Astrocyte (in vitro differentiated cells and primary cell): ENCODE measurements at regions not wholly inside any gene's neighbourhood (a gene's known extent, or its start where the extent isn't known, plus 50 kb on each side); places are given as distances from the start of the nearest gene placed in this dataset.

Experiments used
- DNase-seq: peaks from one replicate; pipeline ENCODE4 v3.0.0-alpha.2; 2010; ENCODE audit warnings: low read depth
- FAIRE-seq: peaks from 2 replicates; lab custom pipeline; 2011; peaks lifted over from hg19 to GRCh38; lab: Jason Lieb, UNC
- H2AFZ ChIP-seq: 2 replicates; pipeline ENCODE4 v1.6.0; 2012; ENCODE audit warnings: low read depth, low read length, inconsistent platforms
- H3K27ac ChIP-seq: 2 replicates; pipeline ENCODE4 v1.5.1; 2011; ENCODE audit warnings: low read depth, low read length, inconsistent platforms
- H3K27me3 ChIP-seq: 2 replicates; pipeline ENCODE4 v1.6.0; 2011; ENCODE audit warnings: low read length, inconsistent platforms; ENCODE audit not compliant: insufficient read depth
- H3K36me3 ChIP-seq: 2 replicates; pipeline ENCODE4 v1.5.1; 2011; ENCODE audit warnings: low read length, inconsistent platforms; ENCODE audit not compliant: insufficient read depth
- H3K4me1 ChIP-seq: 2 replicates; pipeline ENCODE4 v1.5.1; 2011; ENCODE audit warnings: low read length, inconsistent platforms; ENCODE audit not compliant: insufficient read depth
- H3K4me2 ChIP-seq: 2 replicates; pipeline ENCODE4 v1.6.0; 2012; ENCODE audit warnings: low read length, inconsistent platforms
- H3K4me3 ChIP-seq: 2 replicates; pipeline ENCODE4 v1.5.1; 2011; ENCODE audit warnings: low read depth, mild to moderate bottlenecking, low read length, inconsistent platforms; ENCODE audit not compliant: insufficient read depth
- H3K79me2 ChIP-seq: 2 replicates; pipeline ENCODE4 v1.6.0; 2012; ENCODE audit warnings: mild to moderate bottlenecking, low read length, inconsistent platforms; ENCODE audit not compliant: insufficient read depth
- H3K9ac ChIP-seq: 2 replicates; pipeline ENCODE4 v1.6.0; 2012; ENCODE audit warnings: mild to moderate bottlenecking, low read length, inconsistent platforms
- H3K9me3 ChIP-seq: 2 replicates; pipeline ENCODE4 v1.5.1; 2012; ENCODE audit warnings: low read depth, mild to moderate bottlenecking, low read length, inconsistent platforms; ENCODE audit not compliant: insufficient read depth
- H4K20me1 ChIP-seq: 2 replicates; pipeline ENCODE4 v1.6.0; 2012; ENCODE audit warnings: low read length, inconsistent platforms; ENCODE audit not compliant: insufficient read depth
- H3K27ac Mint-ChIP-seq: one replicate; pipeline ENCODE4 v1.8.0; 2021; ENCODE audit warnings: mild to moderate bottlenecking, mixed read lengths; ENCODE audit not compliant: unreplicated experiment
- H3K27me3 Mint-ChIP-seq: one replicate; pipeline ENCODE4 v1.8.0; 2021; ENCODE audit warnings: low read depth, mixed read lengths; ENCODE audit not compliant: unreplicated experiment
- H3K36me3 Mint-ChIP-seq: one replicate; pipeline ENCODE4 v1.8.0; 2021; ENCODE audit warnings: low read depth, mixed read lengths; ENCODE audit not compliant: unreplicated experiment
- H3K4me1 Mint-ChIP-seq: one replicate; pipeline ENCODE4 v1.8.0; 2021; ENCODE audit warnings: low read depth, mixed read lengths; ENCODE audit not compliant: unreplicated experiment
- H3K4me3 Mint-ChIP-seq: one replicate; pipeline ENCODE4 v1.8.0; 2021; ENCODE audit warnings: mild to moderate bottlenecking, moderate library complexity, mixed read lengths; ENCODE audit not compliant: unreplicated experiment
- H3K9me3 Mint-ChIP-seq: one replicate; pipeline ENCODE4 v1.8.0; 2021; ENCODE audit warnings: mild to moderate bottlenecking, mixed read lengths; ENCODE audit not compliant: unreplicated experiment
- EZH2 ChIP-seq: IDR thresholded peaks from 2 replicates; pipeline ENCODE4 v1.6.1; 2012; ENCODE audit warnings: mild to moderate bottlenecking, low read length, inconsistent platforms; ENCODE audit not compliant: insufficient read depth
- TF ChIP-seq, protein P1 (sequence below): IDR thresholded peaks from 2 replicates; pipeline ENCODE4 v1.5.1; 2011; ENCODE audit warnings: low read depth, mild to moderate bottlenecking, inconsistent platforms, low read length, moderate library complexity; ENCODE audit not compliant: insufficient read depth

DNA sequence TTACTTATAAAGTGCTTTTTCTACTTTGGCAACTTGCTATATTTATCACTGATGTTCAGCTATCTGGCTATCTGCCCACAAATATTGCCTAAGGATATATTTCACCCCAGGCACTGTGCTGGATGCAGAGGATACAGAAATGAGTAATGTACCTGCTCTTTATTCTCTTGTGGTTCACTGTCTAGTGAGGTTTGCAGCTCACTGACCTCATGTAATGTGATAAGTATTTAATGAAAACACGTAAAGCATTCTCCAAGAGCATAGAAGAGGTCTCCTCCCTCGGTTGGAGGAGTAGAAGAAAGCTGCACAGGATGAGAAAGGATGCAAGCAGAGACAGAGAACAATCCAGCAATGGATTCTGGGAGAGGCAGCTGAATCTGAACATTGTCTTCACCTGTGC, 610.7 kb downstream of the CBLN4 start:
- TF ChIP-seq, protein P1, sequence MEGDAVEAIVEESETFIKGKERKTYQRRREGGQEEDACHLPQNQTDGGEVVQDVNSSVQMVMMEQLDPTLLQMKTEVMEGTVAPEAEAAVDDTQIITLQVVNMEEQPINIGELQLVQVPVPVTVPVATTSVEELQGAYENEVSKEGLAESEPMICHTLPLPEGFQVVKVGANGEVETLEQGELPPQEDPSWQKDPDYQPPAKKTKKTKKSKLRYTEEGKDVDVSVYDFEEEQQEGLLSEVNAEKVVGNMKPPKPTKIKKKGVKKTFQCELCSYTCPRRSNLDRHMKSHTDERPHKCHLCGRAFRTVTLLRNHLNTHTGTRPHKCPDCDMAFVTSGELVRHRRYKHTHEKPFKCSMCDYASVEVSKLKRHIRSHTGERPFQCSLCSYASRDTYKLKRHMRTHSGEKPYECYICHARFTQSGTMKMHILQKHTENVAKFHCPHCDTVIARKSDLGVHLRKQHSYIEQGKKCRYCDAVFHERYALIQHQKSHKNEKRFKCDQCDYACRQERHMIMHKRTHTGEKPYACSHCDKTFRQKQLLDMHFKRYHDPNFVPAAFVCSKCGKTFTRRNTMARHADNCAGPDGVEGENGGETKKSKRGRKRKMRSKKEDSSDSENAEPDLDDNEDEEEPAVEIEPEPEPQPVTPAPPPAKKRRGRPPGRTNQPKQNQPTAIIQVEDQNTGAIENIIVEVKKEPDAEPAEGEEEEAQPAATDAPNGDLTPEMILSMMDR: no peak
- TF ChIP-seq EZH2: no peak
- H3K79me2 ChIP-seq: no peaks in the 10 kb centered on the region
- H3K4me1 ChIP-seq: no peaks in the 10 kb centered on the region
- Mint-ChIP-seq H3K36me3 (no peaks in the 10 kb centered on the region), H3K27me3 (no peaks in the 10 kb centered on the region), H3K4me3 (no peak overlapping the region), H3K9me3 (peaks cover 9% of the 10 kb centered on the region), H3K4me1 (no peaks in the 10 kb centered on the region), H3K27ac (no peak overlapping the region)
- H2AFZ ChIP-seq: no peak overlapping the region
- no peak overlapping the region for H3K27ac ChIP-seq
- no peak overlapping the region for H3K9ac ChIP-seq
- no peak overlapping the region for H3K4me3 ChIP-seq
- DNase-seq (no peak), FAIRE-seq (no peak)
- no peaks in the 10 kb centered on the region for H3K36me3 ChIP-seq
- H4K20me1 ChIP-seq: no peaks in the 10 kb centered on the region
- no peaks in the 10 kb centered on the region for H3K27me3 ChIP-seq
- H3K9me3 ChIP-seq: no peaks in the 10 kb centered on the region
- H3K4me2 ChIP-seq: no peak overlapping the region

DNA sequence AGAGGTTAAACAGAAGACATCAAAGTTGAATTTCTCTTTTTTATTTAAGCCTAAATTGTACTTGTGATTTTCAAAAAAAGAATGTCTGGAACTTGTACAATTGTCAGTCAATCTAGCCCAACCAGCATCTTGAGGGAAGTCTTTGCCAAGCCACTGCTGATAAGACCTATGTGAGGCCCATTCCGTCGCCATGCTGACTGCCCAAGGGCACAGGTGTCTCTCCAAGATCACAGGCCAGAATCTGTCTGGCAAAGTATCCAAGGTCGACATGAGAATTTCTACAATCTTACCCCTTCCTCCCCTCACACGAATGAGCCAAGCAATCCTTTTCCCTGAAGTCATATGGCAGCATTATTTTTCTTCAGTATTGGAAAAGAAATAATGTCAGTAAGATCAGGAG, 614.5 kb downstream of the CBLN4 start:
- Mint-ChIP-seq H3K4me3 (no peak overlapping the region), H3K27ac (no peak overlapping the region), H3K9me3 (peaks cover 12% of the 10 kb centered on the region), H3K27me3 (no peaks in the 10 kb centered on the region), H3K4me1 (no peaks in the 10 kb centered on the region), H3K36me3 (no peaks in the 10 kb centered on the region)
- Histone ChIP-seq H3K27me3 (no peaks in the 10 kb centered on the region), H3K9ac (no peak overlapping the region), H3K36me3 (no peaks in the 10 kb centered on the region), H3K4me2 (no peak overlapping the region), H3K79me2 (no peaks in the 10 kb centered on the region), H3K4me1 (no peaks in the 10 kb centered on the region), H2AFZ (no peak overlapping the region), H3K27ac (no peak overlapping the region), H3K9me3 (no peaks in the 10 kb centered on the region), H4K20me1 (no peaks in the 10 kb centered on the region), H3K4me3 (no peak overlapping the region)
- DNase-seq (peak; percentile 2), FAIRE-seq (no peak)
- TF ChIP-seq, protein P1: no peak
- TF ChIP-seq EZH2: no peak

DNA sequence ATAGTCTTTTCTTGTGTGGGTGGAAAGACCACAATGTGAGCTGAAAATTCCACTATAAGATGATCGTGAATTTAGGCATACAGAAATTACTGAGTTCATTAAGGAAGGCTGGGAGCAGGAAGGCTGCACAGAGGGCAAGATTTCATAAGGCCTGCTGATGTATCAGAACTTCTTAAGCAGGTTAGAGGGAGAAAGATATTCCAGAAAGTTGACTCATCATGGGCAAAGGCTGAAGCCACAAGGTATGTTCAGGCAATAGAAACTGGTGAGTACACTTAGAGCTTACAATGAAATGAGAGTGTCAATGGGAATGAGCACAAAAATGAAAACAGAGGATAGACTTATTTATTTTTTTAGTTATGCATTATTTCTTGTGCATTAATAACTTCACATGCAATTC, 618.6 kb downstream of the CBLN4 start:
- no peak for DNase-seq
- H3K27ac ChIP-seq: no peak overlapping the region
- no peak overlapping the region for H3K4me3 ChIP-seq
- Mint-ChIP-seq H3K27ac (no peak overlapping the region), H3K4me1 (no peaks in the 10 kb centered on the region), H3K4me3 (no peak overlapping the region), H3K36me3 (no peaks in the 10 kb centered on the region), H3K9me3 (peaks cover 10% of the 10 kb centered on the region), H3K27me3 (no peaks in the 10 kb centered on the region)
- H3K79me2 ChIP-seq: no peaks in the 10 kb centered on the region
- FAIRE-seq: no peak
- H3K9me3 ChIP-seq: no peaks in the 10 kb centered on the region
- TF ChIP-seq, protein P1: no peak
- no peak for TF ChIP-seq EZH2
- no peak overlapping the region for H3K9ac ChIP-seq
- H3K4me1 ChIP-seq: no peaks in the 10 kb centered on the region
- H3K27me3 ChIP-seq: no peaks in the 10 kb centered on the region
- no peak overlapping the region for H2AFZ ChIP-seq
- no peak overlapping the region for H3K4me2 ChIP-seq
- no peaks in the 10 kb centered on the region for H4K20me1 ChIP-seq
- no peaks in the 10 kb centered on the region for H3K36me3 ChIP-seq
